HCT116 (cell line): ENCODE measurements at regions not wholly inside any gene's neighbourhood (a gene's known extent, or its start where the extent isn't known, plus 50 kb on each side); places are given as distances from the start of the nearest gene placed in this dataset.

ENCODE experiments used
- ATAC-seq: fragments of 200-7000 bp; cut with Tn5 transposase; 2 replicates; pipeline ENCODE4 v1.9.1; 2020; ENCODE audit warnings: mild to moderate bottlenecking, moderate library complexity
- BruUV-seq: library from RNA; stranded (reverse); fragments of 400-500 nt; replicated peaks from 2 replicates; lab custom pipeline; 2021; lab: Mats Ljungman, UMichigan
- CTCF ChIA-PET: fragments of 300-600 bp; sonication (Branson Sonifier 250); formaldehyde crosslinking; loops from one replicate; lab custom pipeline; 2021; ENCODE audit warnings: antibody characterized with exemption; lab: Charles Lee
- POLR2A ChIA-PET: fragments of 300-600, 350-600 bp; sonication (Branson Sonifier 250); formaldehyde crosslinking; loops from one replicate; lab custom pipeline; 2021; ENCODE audit warnings: antibody characterized with exemption; lab: Charles Lee
- RAD21 ChIA-PET, 2 experiments: fragments of 300-600 bp; sonication (Branson Sonifier 250); formaldehyde crosslinking; loops; one replicate each; lab custom pipeline; 2023; ENCODE audit warnings: low total read pairs in 2 of 2; ENCODE audit not compliant: uncharacterized antibody in 2 of 2, unreplicated experiment in 2 of 2, low non-redundant PET in 1 of 2; lab: Charles Lee
- DNase-seq: peaks from one replicate; pipeline ENCODE4 v3.0.0-alpha.2; 2010; ENCODE audit warnings: low read depth, low spot score
- H2AFZ ChIP-seq: fragments of 200-600 bp; shearing (Covaris generic), sonication (generic); 2 replicates; pipeline ENCODE4 v1.6.1; 2017; ENCODE audit warnings: low read depth, mixed run types, mixed read lengths, antibody characterized with exemption, low read length; ENCODE audit not compliant: poor library complexity, severe bottlenecking
- H3K27ac ChIP-seq: 2 replicates; pipeline ENCODE4 v1.5.1; 2012; ENCODE audit warnings: low read depth, low read length
- H3K27me3 ChIP-seq: fragments of 200-600 bp; sonication (generic); 2 replicates; pipeline ENCODE4 v1.6.1; 2016; ENCODE audit warnings: mixed run types, low read length, mixed read lengths; ENCODE audit not compliant: insufficient read depth
- H3K36me3 ChIP-seq, 2 experiments: fragments of 200-500 bp in 1 of 2; fragments of 200-600 bp in 1 of 2; sonication (Bioruptor generic) in 1 of 2; sonication (generic) in 1 of 2; 2 replicates each; pipeline versions ENCODE4 v1.5.1 to v1.6.1; 2014 to 2016; ENCODE audit warnings: low read length in 2 of 2, inconsistent platforms in 1 of 2, mixed read lengths in 1 of 2, mixed run types in 1 of 2; ENCODE audit not compliant: insufficient read depth in 2 of 2, control insufficient read depth in 1 of 2
- H3K4me1 ChIP-seq, 2 experiments: fragments of 200-600 bp in 1 of 2; sonication (generic) in 1 of 2; 2 replicates each; pipeline versions ENCODE4 v1.5.1 to v1.6.1; 2012 to 2017; ENCODE audit warnings: low read length in 2 of 2, inconsistent platforms in 1 of 2, mild to moderate bottlenecking in 1 of 2, mixed read lengths in 1 of 2, mixed run types in 1 of 2, moderate library complexity in 1 of 2; ENCODE audit not compliant: insufficient read depth in 2 of 2, control insufficient read depth in 1 of 2
- H3K4me2 ChIP-seq: fragments of 200-600 bp; sonication (generic); 2 replicates; pipeline ENCODE4 v1.6.1; 2017; ENCODE audit warnings: mixed run types, low read length, mixed read lengths
- H3K4me3 ChIP-seq, 2 experiments: fragments of 200-600 bp in 1 of 2; sonication (generic) in 1 of 2; replicated peaks in 1 of 2; 2 replicates each; pipeline ENCODE4 v1.5.1; 2011 to 2016; ENCODE audit warnings: low read length in 2 of 2, control low read depth in 1 of 2, low read depth in 1 of 2, mild to moderate bottlenecking in 1 of 2, mixed read lengths in 1 of 2, mixed run types in 1 of 2
- H3K79me2 ChIP-seq: fragments of 200-600 bp; sonication (generic); 2 replicates; pipeline ENCODE4 v1.6.1; 2017; ENCODE audit warnings: mild to moderate bottlenecking, mixed run types, low read length, moderate library complexity, mixed read lengths; ENCODE audit not compliant: insufficient read depth
- H3K9ac ChIP-seq: fragments of 200-600 bp; sonication (generic); 2 replicates; pipeline ENCODE4 v1.6.1; 2016; ENCODE audit warnings: low read length, mixed read lengths
- H3K9me2 ChIP-seq: fragments of 200-600 bp; sonication (generic), shearing (Covaris generic); 2 replicates; pipeline ENCODE4 v1.6.1; 2017; ENCODE audit warnings: mixed run types, mild to moderate bottlenecking, moderate library complexity; ENCODE audit not compliant: insufficient read depth
- H3K9me3 ChIP-seq, 2 experiments: fragments of 200-500 bp in 1 of 2; fragments of 200-600 bp in 1 of 2; sonication (Bioruptor generic) in 1 of 2; sonication (generic) in 1 of 2; 2 replicates each; pipeline ENCODE4 v1.6.1; 2014 to 2017; ENCODE audit warnings: low read length in 2 of 2, mixed read lengths in 2 of 2, inconsistent platforms in 1 of 2, low read depth in 1 of 2, mild to moderate bottlenecking in 1 of 2, mixed run types in 1 of 2, moderate library complexity in 1 of 2; ENCODE audit not compliant: control insufficient read depth in 1 of 2, insufficient read depth in 1 of 2
- H4K20me1 ChIP-seq: fragments of 200-600 bp; sonication (generic), shearing (Covaris generic); 2 replicates; pipeline ENCODE4 v1.6.1; 2017; ENCODE audit warnings: mixed run types, mild to moderate bottlenecking, moderate library complexity; ENCODE audit not compliant: insufficient read depth
- ATF3 ChIP-seq: IDR thresholded peaks from 2 replicates; pipeline ENCODE4 v1.6.1; 2012
- CBX3 ChIP-seq: IDR thresholded peaks from 2 replicates; pipeline ENCODE4 v1.6.1; 2012; ENCODE audit warnings: low read depth
- CEBPB ChIP-seq: IDR thresholded peaks from 2 replicates; pipeline ENCODE4 v1.6.1; 2012; ENCODE audit warnings: low read depth
- CTCF ChIP-seq, 3 experiments: fragments of 200-600 bp in 1 of 3; sonication (generic) in 1 of 3; IDR thresholded peaks in 2 of 3; conservative IDR thresholded peaks in 1 of 3; 2 replicates each; pipeline ENCODE4 v1.5.1; 2012 to 2017; ENCODE audit warnings: low read depth in 2 of 3, low read length in 2 of 3, antibody characterized with exemption in 1 of 3, borderline replicate concordance in 1 of 3, control low read depth in 1 of 3, mild to moderate bottlenecking in 1 of 3, mixed read lengths in 1 of 3, mixed run types in 1 of 3, moderate library complexity in 1 of 3; ENCODE audit not compliant: insufficient read depth in 1 of 3
- EGR1 ChIP-seq: IDR thresholded peaks from 2 replicates; pipeline ENCODE4 v1.6.1; 2012; ENCODE audit warnings: low read depth
- ELF1 ChIP-seq: IDR thresholded peaks from 2 replicates; pipeline ENCODE4 v1.6.1; 2012; ENCODE audit warnings: low read depth, borderline replicate concordance
- EZH2 ChIP-seq: fragments of 200-600 bp; sonication (generic); IDR thresholded peaks from 2 replicates; pipeline ENCODE4 v1.6.1; 2017; ENCODE audit warnings: antibody characterized with exemption, mixed run types
- EZH2phosphoT487 ChIP-seq: fragments of 200-600 bp; IDR thresholded peaks from 2 replicates; pipeline ENCODE4 v1.6.1; 2018; ENCODE audit warnings: antibody characterized with exemption, borderline replicate concordance
- FOSL1 ChIP-seq: IDR thresholded peaks from 2 replicates; pipeline ENCODE4 v1.6.1; 2012; ENCODE audit warnings: low read depth
- JUND ChIP-seq: IDR thresholded peaks from 2 replicates; pipeline ENCODE4 v1.6.1; 2012
- MAX ChIP-seq: IDR thresholded peaks from 2 replicates; pipeline ENCODE4 v1.6.1; 2012
- POLR2A ChIP-seq: IDR thresholded peaks from 2 replicates; pipeline ENCODE4 v1.7.0; 2011; ENCODE audit warnings: borderline replicate concordance; ENCODE audit not compliant: insufficient read depth, insufficient read length; ENCODE audit errors: extremely low read depth
- POLR2AphosphoS5 ChIP-seq: IDR thresholded peaks from 2 replicates; pipeline ENCODE4 v1.6.1; 2011; ENCODE audit warnings: mild to moderate bottlenecking, low read depth, low read length, moderate library complexity
- RAD21 ChIP-seq: IDR thresholded peaks from 2 replicates; pipeline ENCODE4 v1.6.1; 2012; ENCODE audit warnings: low read depth, mild to moderate bottlenecking
- REST ChIP-seq: IDR thresholded peaks from 2 replicates; pipeline ENCODE4 v1.6.1; 2012; ENCODE audit warnings: low read depth
- SIN3A ChIP-seq: IDR thresholded peaks from 2 replicates; pipeline ENCODE4 v1.6.1; 2012; ENCODE audit warnings: low read depth
- TCF7L2 ChIP-seq: IDR thresholded peaks from 2 replicates; pipeline ENCODE4 v1.7.0; 2011; ENCODE audit warnings: borderline replicate concordance, inconsistent platforms; ENCODE audit not compliant: insufficient read depth, insufficient read length; ENCODE audit errors: extremely low read depth
- ZBTB33 ChIP-seq: IDR thresholded peaks from 2 replicates; pipeline ENCODE4 v1.6.1; 2011; ENCODE audit warnings: mild to moderate bottlenecking, low read length, moderate library complexity; ENCODE audit not compliant: insufficient replicate concordance; ENCODE audit errors: extremely low read depth
- ZFX ChIP-seq: fragments of 450-650 bp; IDR thresholded peaks from 2 replicates; pipeline ENCODE4 v1.6.1; 2017
- ZNF274 ChIP-seq: fragments of 200-500 bp; sonication (Bioruptor generic); IDR thresholded peaks from 2 replicates; pipeline ENCODE4 v1.6.1; 2014; ENCODE audit warnings: mild to moderate bottlenecking, low read depth, low read length, inconsistent platforms
- intact Hi-C: fragments of 100-400 bp; cut with micrococcal nuclease; formaldehyde crosslinking; loops from 2 replicates; pipeline ENCODE4 v1.10.0; 2022

GRCh38 chr9:12954441-12954840, 179.6 kb downstream of the LURAP1L start:
- CTCF ChIA-PET = no interaction called here
- Histone ChIP-seq H3K4me2 (no peak overlapping the region), H3K9me2 (no peaks in the 10 kb centered on the region), H3K79me2 (no peaks in the 10 kb centered on the region), H3K27ac (no peak overlapping the region), H2AFZ (no peak overlapping the region), H4K20me1 (no peaks in the 10 kb centered on the region), H3K4me3 (no peak overlapping the region), H3K9ac (no peak overlapping the region), H3K36me3 (no peaks in the 10 kb centered on the region), H3K4me1 (no peaks in the 10 kb centered on the region), H3K27me3 (no peaks in the 10 kb centered on the region), H3K9me3 (peaks cover 0 to 4% of the 10 kb centered on the region in 2 experiments; a peak in 1 of 4 replicates)
- POLR2A ChIA-PET = no interaction called here
- DNase-seq = no peak
- no peak for ATAC-seq
- no TSS peak for BruUV-seq
- TF ChIP-seq ZNF274 (no peak), SIN3A (no peak), JUND (no peak), ELF1 (no peak), FOSL1 (no peak), POLR2AphosphoS5 (no peak), POLR2A (no peak), CEBPB (no peak), ATF3 (no peak), ZBTB33 (no peak), MAX (no peak), EGR1 (no peak), REST (no peak), RAD21 (no peak), ZFX (no peak), CBX3 (no peak), EZH2phosphoT487 (no peak), EZH2 (no peak), TCF7L2 (no peak), CTCF (IDR thresholded peaks at IDR 0.05 in 2 of 3, conservative IDR thresholded peaks at IDR 0.05 in 1 of 3; ENCODE audit: borderline replicate concordance in 1 of 3, insufficient read depth in 1 of 3, low read depth in 2 of 3, low read length in 2 of 3) (no peak)
- intact Hi-C loops = loop anchor here (2.0 kb wide), 1 partner anchor 20 kb away; no protein-coding TSS in a partner anchor
- RAD21 ChIA-PET = no interaction called here
